ENCODE measurements at regions not wholly inside any gene's neighbourhood (a gene's known extent, or its start where the extent isn't known, plus 50 kb on each side); places are given as distances from the start of the nearest gene placed in this dataset.
A peak's percentile ranks its signal among the peaks of the same experiment; 100 is the strongest.

DNA sequence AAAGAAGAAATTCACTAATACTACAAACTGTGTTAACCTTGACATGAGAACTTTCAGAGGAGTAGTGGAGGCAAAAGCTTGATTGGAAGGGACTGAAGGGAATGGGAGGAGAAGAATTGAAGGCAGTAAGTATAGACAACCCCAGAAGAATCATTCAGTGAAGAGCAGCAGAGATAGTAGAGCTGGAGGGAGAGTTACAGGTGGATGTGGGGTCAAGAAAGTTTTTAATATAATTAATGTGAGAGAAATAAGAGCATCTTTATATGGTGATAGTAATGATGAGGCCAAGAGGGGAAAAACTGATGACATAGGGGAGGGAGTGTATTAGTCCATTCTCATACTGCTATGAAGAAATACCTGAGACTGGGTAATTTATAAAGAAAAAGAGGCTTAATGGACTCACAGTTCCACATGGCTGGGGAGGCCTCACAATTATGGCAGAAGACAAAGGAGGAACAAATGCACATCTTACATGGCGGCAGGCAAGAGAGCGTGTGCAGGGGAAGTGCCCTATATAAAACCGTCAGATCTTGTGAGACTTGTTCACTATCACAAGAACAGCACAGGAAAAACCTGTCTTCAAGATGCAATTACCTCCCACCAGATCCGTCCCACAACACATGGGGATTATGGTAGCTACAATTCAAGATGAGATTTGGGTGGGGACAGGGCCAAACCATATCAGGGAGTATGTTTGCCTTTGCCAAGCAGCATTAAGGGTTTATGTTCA lies 88.3 kb upstream of the PIK3CG start:
- DNase-seq = no peak

DNA sequence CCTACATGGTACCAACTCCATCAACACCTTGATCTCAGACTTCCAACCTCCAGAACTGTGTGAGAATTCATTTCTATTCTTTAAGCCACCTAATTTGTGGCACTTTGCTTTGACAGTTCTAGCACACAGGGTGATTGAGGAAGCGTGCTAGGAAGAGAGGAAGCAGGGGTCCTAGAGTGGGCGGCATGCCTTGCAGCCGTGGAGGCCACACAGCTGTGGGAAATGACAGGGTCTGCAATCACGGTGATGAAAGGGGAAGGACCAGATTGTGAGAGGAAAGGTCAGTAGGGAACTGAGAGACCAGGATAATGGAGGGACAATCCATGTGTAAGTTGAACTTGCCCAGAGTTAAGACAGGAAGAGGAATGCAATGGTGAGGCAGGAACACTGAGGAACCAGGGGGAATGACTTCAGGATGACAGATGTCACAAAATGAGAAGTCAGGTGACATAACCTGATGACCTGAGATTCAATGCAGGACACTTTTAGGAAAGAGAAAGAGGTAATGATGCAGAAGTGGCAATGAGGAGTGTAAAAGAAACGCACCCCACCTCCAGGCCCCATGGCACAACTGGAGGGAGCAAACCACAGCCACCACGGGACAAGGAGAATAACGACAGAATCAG lies 87.3 kb upstream of the PIK3CG start:
- no peak for DNase-seq

DNA sequence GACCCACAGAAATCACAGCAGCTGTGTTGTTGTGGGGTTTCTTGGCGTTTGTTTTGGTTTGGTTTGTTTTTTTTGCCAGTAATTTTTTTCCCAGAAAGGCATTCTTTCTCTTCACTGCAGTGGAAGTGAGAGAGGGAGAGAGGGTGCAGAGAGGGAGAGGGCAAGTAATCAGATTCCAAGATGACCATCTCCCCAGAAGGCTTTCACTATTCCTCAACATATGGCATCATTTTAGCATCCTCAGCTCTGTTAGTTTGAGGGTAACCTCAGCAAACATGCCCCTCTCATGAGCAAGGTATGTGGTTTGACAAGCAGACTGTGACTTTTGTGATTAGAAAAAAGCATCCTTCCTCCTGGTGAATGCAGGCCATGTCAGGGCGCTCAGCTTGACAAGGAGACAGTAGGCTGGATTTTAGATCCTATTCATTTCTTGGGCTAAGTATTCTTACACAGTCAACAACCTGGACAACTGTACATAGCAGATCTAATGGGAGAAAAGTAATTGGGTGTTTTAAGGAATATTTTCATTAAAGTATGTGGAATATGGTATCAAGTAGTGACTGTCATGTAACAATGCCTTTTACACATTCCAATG lies 86.3 kb upstream of the PIK3CG start:
- no peak for DNase-seq

DNA sequence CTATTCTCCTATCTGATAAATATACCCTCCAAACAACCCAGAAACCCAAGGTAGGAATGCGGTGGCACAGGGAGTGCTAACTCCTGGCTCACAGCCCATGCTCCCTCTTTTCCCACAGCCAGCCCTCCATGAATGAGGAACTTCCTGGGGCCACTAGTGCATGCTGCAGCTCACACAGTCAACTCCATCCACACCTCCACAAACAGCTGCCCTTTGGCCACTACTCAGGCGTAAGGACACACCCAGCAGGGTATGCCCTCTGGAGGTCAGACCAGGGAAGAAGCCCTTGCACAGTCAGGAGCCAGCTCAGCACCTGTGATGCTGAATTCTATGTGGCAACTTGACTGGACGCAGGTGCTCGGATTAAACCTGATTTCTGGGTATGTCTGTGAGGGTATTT lies 85.2 kb upstream of the PIK3CG start:
- DNase-seq = peak; percentile 55

DNA sequence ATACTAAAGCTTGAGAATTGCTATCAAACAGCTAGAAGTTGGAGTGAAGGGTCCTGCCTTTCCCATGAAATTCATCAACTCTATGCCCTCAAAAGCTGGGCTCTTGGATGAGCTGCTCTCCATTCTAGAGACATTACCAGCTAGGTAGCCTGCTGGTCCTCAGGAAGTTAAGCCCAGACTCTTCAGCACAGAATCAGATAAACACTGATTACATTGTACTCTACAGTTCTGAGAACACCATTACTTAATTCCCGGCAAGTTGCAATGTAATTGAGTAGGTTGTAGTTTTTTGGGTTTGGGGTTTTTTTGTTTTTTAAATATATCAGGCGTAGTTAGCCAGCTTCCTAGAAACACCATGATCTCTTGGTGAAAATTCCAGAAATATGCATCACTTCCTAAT lies 84.1 kb upstream of the PIK3CG start:
- DNase-seq = no peak

DNA sequence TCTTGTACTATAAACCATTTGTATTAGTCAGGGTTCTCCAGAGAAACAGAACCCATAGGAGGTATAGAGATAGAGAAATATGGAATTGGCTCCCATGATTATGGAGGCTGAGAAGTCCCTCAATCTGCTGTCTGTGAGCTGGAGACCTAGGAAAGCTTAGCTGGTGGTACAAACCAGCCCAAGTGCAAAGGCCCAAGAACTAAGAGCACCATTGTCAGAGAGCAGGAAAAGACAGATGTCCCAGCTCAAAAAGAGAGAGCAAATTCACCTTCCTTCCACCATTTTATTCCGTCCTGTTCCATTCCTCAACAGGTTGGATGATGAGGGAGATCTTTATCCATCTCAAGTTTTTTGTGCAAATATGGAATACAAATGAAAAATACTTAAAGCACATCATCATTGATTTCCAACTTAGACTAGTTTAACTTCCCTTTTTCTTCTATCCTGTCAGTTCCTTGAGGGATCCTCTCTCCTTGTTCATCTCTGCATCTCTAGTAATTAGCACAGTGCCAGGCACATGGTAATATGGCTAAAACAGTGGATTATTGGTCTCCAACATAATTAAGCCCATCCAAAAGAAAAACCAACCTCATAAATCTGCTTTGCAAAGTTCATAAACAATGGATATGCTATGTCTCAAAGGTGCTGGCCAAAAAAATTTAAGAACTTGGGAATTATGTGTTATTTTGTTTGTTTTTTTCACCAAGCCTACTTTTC lies 83.1 kb upstream of the PIK3CG start:
- DNase-seq = no peak

DNA sequence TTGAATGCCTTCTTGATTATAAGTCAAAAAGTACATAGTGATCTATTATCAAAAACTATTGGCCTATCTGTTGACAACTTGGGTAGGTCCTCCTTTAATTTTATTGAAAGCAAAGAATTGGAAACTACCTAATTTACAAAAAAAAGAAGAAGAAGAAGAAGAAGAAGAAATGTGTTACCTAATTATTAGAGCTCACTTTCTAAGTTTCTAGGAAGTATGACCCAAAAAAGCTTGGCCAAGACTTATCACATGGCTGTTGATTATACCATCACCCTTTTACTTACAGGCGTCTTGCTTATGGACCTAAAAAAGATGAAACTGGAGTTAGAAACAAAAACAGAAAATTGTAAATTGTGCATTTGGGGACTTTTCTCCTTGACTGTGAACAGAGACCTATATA lies 81.8 kb upstream of the PIK3CG start:
- DNase-seq = no peak

DNA sequence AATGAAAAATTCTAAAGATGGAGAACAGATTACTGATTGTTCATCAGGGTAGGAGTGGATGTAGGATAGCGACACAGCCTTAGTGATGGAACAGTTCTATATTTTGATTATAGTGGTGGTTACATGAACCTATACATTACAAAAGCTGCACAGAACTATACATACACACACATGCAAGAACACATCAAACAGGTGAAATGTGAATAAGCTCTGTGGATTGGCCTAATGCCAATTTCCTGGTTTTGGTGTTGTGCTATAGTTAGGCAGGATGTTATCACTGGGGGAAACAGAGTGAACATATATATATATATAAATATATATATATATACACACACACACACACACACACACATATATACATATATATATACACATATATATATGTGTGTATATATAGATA lies 76.4 kb upstream of the PIK3CG start:
- peak; percentile 26 for DNase-seq

DNA sequence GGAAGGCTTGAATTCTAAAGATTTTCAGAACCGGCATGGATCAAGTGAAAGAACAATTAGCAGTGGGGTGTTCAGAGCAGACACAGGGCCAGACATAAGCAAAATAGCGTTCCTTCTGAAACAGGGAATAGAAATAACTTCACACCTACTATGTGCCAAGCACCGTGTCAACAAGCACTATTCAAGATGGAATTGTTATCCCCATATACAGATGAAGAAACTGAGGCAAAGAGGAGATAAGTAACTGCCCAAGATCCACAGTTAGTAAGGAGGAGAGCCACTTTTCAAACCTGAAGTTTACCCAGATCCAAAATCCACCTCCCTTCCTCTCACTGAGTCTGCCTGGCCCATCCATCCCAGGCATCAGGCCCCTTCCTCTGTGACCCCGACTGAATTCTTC lies 73.6 kb upstream of the PIK3CG start:
- DNase-seq = no peak

DNA sequence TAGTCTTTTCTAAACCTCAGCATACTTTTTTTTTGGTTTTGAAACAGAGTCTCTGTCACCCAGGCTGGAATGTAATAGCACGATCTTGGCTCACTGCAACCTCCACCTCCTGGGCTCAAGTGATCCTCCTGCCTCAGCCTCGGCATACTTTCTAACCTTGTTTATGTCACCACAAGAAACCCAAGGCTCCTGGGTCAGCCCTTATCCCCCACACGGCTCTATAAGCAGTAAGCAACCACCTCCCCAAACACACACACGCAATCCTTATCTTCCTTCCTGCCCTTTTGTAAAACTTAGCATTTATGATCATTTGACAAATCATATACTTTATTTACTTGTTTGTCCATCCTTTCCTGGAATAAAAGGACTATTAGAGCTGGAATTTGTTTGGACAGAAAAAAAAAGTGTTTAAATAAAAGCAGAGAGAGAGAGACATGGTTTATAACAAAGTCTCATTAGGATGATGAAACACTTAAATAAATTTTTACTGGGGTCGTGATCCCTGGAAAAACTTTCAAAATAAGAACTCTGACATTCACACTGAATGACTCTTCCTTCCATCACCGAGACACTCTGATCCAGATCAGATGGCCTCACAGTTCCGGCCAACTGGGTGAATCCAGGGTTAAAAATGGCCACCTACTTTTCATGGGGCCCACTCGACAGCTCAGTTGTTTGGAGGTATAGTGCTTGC lies 72.7 kb upstream of the PIK3CG start:
- no peak for DNase-seq

DNA sequence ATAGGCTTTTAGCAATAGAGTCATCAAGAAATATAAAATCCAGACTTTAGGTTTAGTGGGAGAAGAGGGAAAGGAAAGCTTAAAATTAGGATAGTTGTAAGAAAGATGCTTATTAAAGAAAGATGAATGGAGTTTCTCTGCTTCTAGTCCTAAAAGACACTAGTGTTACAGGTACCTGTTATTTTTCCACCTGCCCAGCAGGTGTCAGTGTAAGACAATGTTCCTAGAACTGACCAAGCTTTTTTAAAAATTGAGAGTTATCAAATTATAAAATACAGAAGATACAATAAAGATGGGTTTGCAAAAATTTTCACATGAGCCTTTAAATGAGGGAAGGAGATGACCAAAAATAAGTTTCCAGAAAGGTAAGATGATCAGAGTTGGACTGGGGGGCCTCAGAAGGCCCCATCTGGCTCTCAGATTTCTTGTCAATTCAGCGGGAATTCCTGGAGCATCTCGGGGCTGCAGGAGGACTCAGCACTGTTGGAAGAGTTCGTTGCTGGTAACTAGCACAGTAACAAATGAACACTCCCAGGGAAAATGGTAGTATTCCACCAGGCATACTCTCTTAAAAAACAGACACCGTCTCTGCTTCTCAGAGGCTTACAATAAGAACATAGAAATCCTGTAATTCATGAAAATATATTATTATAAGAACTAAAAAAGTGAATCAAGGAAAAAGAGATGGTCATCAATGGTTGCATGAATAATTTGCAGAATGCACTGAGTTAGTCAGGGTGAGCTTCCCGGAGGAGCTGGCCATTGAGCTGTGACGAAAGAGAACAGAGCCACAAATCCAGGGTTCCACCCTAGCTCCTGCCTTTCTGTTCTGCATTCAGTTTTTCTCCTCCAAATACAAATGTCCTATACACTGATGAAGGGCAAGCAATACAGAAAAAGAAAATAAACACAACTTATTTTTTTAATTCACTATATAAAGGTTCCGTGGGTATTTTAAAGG lies 71.8 kb upstream of the PIK3CG start:
- DNase-seq = no peak

DNA sequence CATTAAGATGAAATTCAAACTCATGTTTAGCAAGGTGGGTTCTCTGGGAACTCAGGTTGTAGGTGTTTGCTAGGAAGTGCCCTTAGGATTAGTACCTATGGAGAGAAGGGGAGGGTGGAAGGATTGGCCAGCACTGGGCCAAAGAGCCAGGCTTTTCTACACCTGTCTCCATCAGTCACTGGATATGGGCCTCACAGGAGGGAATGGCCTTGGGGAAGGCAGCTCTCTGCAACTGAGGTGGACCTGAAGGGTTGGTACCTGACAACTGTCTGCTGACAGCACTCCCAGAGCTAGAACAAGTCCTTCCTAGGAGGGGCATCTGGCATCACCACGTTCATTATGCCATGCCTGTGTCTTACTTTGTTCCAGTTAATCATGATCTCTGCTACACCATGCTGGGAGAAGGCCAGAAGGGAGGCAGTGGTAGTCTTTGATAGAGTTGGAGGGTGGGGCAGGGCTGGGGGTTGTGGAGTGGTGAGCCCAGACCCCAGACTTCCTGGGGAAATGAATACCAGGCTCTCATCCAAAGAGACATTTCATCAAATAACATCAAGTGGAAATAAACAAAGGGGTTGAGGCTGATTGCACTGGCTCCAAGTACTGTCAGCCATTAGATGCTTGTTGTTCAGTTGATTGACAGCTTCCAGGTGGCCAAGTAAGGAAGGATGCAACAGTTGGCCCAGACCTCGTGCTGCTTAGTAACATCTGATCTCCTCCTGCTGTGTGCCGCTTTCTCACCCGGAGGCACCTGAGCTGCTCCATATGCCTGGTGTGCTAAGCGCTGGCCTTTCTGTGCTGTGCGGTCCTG lies 70.6 kb upstream of the PIK3CG start:
- no peak for DNase-seq

DNA sequence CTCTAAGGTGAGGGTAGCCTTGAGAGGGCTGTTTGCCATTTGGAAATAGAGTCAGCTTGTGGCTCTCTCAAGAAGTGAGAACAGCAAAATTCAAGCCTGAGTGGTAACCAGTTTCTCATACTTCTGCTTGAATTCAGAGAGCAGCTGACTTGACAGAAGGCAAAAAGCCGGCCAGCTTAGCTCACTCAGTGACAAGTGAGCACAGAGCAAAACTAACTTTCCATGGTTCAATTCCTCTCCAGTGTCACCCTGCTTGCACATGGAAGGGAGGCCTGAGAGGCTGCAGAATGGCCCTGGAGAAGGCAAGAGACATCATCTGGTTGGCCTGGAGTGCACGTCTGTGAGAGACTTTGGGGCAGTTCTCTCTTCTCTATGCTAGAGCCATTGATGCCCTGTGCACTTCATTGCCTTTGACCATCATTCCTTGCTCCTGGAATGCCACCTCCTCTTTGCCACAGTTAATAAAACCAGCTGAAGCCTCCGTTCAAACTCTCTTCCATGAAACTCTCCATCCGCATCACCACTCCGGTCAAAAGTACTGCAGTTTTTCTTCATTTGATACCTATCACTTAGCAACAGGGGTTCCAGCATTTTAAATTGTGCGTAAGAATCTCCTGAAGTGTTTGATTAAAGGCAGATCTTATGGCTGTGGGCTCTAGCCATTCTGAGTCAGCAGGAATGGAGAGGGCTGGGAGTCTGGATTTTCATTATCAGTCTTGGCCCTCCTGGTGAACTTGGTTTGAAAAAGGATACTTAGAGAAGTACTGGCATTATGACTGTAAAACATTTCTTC lies 69.8 kb upstream of the PIK3CG start:
- DNase-seq = no peak

DNA sequence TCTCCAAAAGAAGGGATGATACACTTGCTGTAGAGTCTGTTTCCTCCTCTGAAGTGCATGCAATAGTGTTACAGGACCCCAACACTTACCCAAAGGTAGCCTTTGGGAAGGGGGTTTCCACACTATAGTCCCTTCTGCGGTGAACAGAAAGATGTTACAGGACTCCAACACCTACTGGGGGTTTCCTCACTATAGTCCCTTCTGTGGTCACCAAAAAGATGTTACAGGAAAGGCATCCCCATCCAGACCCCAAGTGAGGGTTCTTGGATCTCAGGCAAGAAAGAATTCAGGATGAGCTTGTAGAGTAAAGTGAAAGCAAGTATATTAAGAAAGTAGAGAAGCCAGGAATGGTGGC lies 69.2 kb upstream of the PIK3CG start:
- DNase-seq = no peak

DNA sequence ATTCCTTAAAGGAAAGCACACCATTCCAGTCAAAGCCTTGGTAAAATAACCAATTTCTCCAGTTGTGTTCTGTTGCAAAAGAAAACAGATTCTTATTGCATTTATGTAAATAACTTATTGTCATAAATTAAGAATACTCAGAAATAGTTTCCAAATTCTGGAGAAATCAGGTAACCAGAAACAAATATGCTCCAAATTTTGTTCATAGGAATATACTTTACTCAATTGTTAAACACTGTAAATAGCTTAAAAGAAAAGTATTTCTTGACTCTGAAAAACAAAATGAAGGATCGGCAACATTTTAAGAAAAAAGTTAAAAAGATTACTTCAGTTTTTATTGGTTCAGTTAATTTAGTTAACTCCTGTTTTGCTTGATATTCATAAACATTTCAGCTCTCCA lies 67.1 kb upstream of the PIK3CG start:
- DNase-seq = no peak

DNA sequence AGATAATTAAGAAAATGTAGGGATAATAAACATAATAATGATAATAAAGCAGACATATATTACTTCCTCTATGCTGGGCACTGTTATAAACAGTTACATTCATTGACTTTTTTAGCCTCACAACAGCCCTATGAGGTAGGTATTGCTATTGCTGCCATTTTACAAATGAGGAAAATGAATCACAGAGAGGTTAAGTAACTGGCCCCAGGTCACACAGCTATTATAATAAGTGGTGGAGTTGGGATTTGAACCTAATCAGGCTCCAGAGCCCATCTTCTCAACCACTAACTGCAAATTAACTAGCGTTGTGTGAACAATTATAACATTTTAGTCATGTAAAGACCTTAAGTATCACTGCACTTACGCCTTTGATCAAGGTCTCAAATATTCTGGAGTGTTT lies 62.5 kb upstream of the PIK3CG start:
- no peak for DNase-seq

DNA sequence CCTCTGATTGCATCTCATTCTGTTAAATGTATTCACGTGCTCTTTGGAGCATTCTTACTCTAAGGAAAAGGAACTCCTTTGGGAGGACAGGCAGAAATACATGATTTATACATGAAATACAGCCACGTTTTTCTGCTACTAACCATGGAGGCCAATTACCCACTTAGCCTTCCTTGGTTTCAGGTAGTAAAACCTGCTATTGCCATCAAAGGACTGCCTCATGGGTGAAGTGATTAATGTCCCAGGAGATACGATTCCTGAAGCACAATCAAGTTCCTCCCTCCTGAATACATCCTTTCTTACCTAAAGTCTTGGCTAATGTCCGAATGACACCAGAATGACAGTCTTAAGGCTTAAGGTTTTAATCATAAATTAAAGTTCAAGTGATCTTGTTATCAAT lies 58.5 kb upstream of the PIK3CG start:
- peak; percentile 78 for DNase-seq

DNA sequence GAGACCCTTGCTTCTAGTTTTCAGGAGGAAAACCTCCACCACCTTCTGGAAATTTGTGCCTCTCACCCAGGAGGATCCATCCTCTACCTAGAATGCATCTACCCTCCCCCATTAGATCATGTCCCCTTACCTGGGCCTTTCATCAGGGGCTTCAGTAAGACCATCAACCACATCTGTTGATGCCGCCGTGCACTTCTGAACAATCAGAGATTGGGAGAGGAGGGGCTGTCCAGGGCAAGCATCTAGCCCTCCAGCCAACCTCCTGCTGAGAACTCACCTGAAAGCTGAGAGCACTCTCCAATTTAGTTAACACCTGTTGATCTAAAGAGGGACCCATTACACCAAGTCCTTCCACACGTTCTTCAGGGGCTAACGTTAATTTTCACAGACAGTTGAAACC lies 57.6 kb upstream of the PIK3CG start:
- peak; percentile 9 for DNase-seq

DNA sequence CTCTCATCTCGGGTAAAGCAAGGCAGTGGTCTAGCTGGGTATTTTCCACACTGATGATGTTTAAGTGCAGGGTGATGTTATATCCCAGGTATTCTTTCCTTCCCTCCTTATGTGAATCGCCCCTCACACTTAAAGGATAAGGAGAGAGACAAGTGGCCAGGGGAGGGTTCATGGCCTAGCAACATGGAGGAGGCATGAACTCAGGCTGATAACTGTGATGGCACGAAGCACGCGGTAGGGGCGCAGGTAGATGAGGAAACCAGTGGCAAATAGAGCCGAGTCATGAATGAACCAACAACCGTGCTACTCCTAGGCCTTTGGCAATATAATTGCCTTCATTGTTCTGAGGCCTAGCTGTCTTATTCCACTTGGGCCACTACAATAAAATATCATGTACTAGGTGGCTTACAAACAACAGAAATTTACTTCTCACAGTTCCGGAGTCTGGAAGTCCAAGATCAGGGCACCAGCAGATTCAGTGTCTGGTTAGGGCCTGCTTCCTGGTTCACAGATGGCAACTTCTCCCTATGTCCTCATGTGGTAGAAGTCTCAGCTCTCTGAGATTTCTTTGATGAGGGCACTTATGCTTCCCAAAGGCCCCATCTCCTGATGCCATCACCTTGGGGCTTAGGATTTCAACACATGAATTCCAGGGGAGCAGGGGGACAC lies 56.0 kb upstream of the PIK3CG start:
- no peak for DNase-seq

DNA sequence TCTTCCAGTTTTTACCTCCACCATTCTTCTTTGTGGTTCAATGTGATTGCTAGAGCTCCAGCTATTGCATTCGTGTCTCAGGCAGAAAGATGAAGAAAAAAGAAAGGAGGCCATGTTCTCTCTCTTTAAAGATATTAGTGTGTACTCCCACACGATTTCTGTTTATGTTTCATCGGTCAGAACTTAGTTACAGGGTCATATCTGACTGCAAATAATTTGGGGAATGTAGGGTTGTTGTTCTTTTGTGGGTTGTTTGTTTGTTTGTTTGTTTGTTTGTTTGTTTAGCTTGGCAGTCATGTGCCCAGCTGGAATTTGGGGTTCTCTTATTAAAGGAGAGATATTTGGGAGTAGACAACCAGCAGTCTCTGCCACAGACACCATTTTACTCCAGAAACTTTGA lies 53.6 kb upstream of the PIK3CG start:
- no peak for DNase-seq

Data from DMS153 (cell line).